Neural crest cell (in vitro differentiated cells): ENCODE measurements at regions not wholly inside any gene's neighbourhood (a gene's known extent, or its start where the extent isn't known, plus 50 kb on each side); places are given as distances from the start of the nearest gene placed in this dataset.
"Not testable (repeated sequence)": the region's sequence is repeated elsewhere in the genome, so short reads cannot be mapped to it uniquely, and the experiment has no call there.

Source experiments
- DNase-seq: peaks from one replicate; pipeline ENCODE4 v3.0.0; 2021; ENCODE audit warnings: low read depth, mixed read lengths, low spot score
- H3K27ac Mint-ChIP-seq: one replicate; pipeline ENCODE4 v1.8.0; 2021; ENCODE audit warnings: mild to moderate bottlenecking, mixed read lengths; ENCODE audit not compliant: unreplicated experiment
- H3K27me3 Mint-ChIP-seq: 2 replicates; pipeline ENCODE4 v1.8.0; 2021; ENCODE audit warnings: low read depth, mild to moderate bottlenecking, mixed read lengths
- H3K36me3 Mint-ChIP-seq: 2 replicates; pipeline ENCODE4 v1.8.0; 2021; ENCODE audit warnings: low read depth, mild to moderate bottlenecking, mixed read lengths
- H3K4me1 Mint-ChIP-seq: 2 replicates; pipeline ENCODE4 v1.8.0; 2021; ENCODE audit warnings: mixed read lengths
- H3K4me3 Mint-ChIP-seq: one replicate; pipeline ENCODE4 v1.8.0; 2021; ENCODE audit warnings: mild to moderate bottlenecking, mixed read lengths
- H3K9me3 Mint-ChIP-seq: 2 replicates; pipeline ENCODE4 v1.8.0; 2021; ENCODE audit warnings: mixed read lengths
- CTCF ChIP-seq: fragments of 200-600 bp; sonication (generic); conservative IDR thresholded peaks from 2 replicates; pipeline ENCODE4 v1.5.0; 2021; ENCODE audit warnings: antibody characterized with exemption, mild to moderate bottlenecking

- H3K36me3 Mint-ChIP-seq = no peaks in the 10 kb centered on the region
Measured at GRCh38 chr11:39571081-39571480, 1888.4 kb downstream of the LRRC4C start.

GRCh38 chr11:39570526-39570925 is 1888.9 kb downstream of the LRRC4C start:
- no peak overlapping the region for H3K4me3 Mint-ChIP-seq
- no peak for TF ChIP-seq CTCF
- H3K27ac Mint-ChIP-seq = no peak overlapping the region
- peaks cover 5% of the 10 kb centered on the region for H3K4me1 Mint-ChIP-seq
- DNase-seq = no peak
- no peaks in the 10 kb centered on the region for H3K27me3 Mint-ChIP-seq
- no peaks in the 10 kb centered on the region for H3K36me3 Mint-ChIP-seq
- peaks cover 4% of the 10 kb centered on the region for H3K9me3 Mint-ChIP-seq

More at GRCh38 chr11:39571081-39571480, 1888.4 kb downstream of the LRRC4C start:
- DNase-seq = no peak
- Mint-ChIP-seq H3K27ac (no peak overlapping the region), H3K9me3 (peaks cover 4% of the 10 kb centered on the region), H3K4me3 (no peak overlapping the region), H3K4me1 (peaks cover 5% of the 10 kb centered on the region), H3K27me3 (no peaks in the 10 kb centered on the region)
- no peak for TF ChIP-seq CTCF

- no peak for TF ChIP-seq CTCF
- H3K4me1 Mint-ChIP-seq = peaks cover 5% of the 10 kb centered on the region
- no peaks in the 10 kb centered on the region for H3K36me3 Mint-ChIP-seq
- H3K4me3 Mint-ChIP-seq = no peak overlapping the region
- DNase-seq = no peak
- H3K9me3 Mint-ChIP-seq = peaks cover 10% of the 10 kb centered on the region
- H3K27me3 Mint-ChIP-seq = no peaks in the 10 kb centered on the region
- H3K27ac Mint-ChIP-seq = no peak overlapping the region
Measured at GRCh38 chr11:39569789-39570188, 1889.7 kb downstream of the LRRC4C start.

GRCh38 chr11:39542460-39542859 is 1917.0 kb downstream of the LRRC4C start:
- no peak for TF ChIP-seq CTCF
- H3K4me1 Mint-ChIP-seq = no peaks in the 10 kb centered on the region
- no peak for DNase-seq
- no peaks in the 10 kb centered on the region for H3K36me3 Mint-ChIP-seq
- H3K9me3 Mint-ChIP-seq = peaks cover 4% of the 10 kb centered on the region
- no peak overlapping the region for H3K27ac Mint-ChIP-seq
- H3K27me3 Mint-ChIP-seq = no peaks in the 10 kb centered on the region
- no peak overlapping the region for H3K4me3 Mint-ChIP-seq

GRCh38 chr11:39541945-39542351 is 1917.5 kb downstream of the LRRC4C start:
- H3K4me3 Mint-ChIP-seq = no peak overlapping the region
- H3K27me3 Mint-ChIP-seq = no peaks in the 10 kb centered on the region
- DNase-seq = no peak
- no peak overlapping the region for H3K27ac Mint-ChIP-seq
- no peak for TF ChIP-seq CTCF
- H3K36me3 Mint-ChIP-seq = no peaks in the 10 kb centered on the region
- no peaks in the 10 kb centered on the region for H3K4me1 Mint-ChIP-seq
- H3K9me3 Mint-ChIP-seq = peaks cover 4% of the 10 kb centered on the region

GRCh38 chr11:39536323-39536722 is 1923.1 kb downstream of the LRRC4C start:
- H3K9me3 Mint-ChIP-seq, H3K27ac Mint-ChIP-seq, H3K4me1 Mint-ChIP-seq, H3K36me3 Mint-ChIP-seq, H3K27me3 Mint-ChIP-seq, H3K4me3 Mint-ChIP-seq, DNase-seq: not testable (repeated sequence)
